Keratinocyte (primary cell): ENCODE measurements at regions not wholly inside any gene's neighbourhood (a gene's known extent, or its start where the extent isn't known, plus 50 kb on each side); places are given as distances from the start of the nearest gene placed in this dataset.

ENCODE experiments used
- DNase-seq: peaks from one replicate; pipeline ENCODE4 v3.0.0-alpha.2; 2011; ENCODE audit warnings: low read depth, missing footprints, low spot score
- FAIRE-seq: peaks from 2 replicates; lab custom pipeline; 2011; peaks lifted over from hg19 to GRCh38; lab: Jason Lieb, UNC
- H2AFZ ChIP-seq: 2 replicates; pipeline ENCODE4 v1.6.0; 2012; ENCODE audit warnings: low read length, control low read depth, inconsistent platforms; ENCODE audit not compliant: control insufficient read depth
- H3K27ac ChIP-seq: 2 replicates; pipeline ENCODE4 v1.5.1; 2011; ENCODE audit warnings: low read length; ENCODE audit not compliant: control insufficient read depth, insufficient read depth
- H3K27me3 ChIP-seq: 3 replicates; pipeline ENCODE4 v1.6.0; 2011; ENCODE audit warnings: low read length; ENCODE audit not compliant: control insufficient read depth, insufficient read depth; ENCODE audit errors: extremely low read depth
- H3K36me3 ChIP-seq, 2 experiments: 2 replicates in 1 of 2; 3 replicates in 1 of 2; pipeline ENCODE4 v1.5.1; 2011; ENCODE audit warnings: low read length in 2 of 2, mild to moderate bottlenecking in 1 of 2; ENCODE audit not compliant: control insufficient read depth in 2 of 2, insufficient read depth in 2 of 2; ENCODE audit errors: extremely low read depth in 1 of 2
- H3K4me1 ChIP-seq: 3 replicates; pipeline ENCODE4 v1.5.1; 2011; ENCODE audit warnings: low read length; ENCODE audit not compliant: control insufficient read depth, insufficient read depth; ENCODE audit errors: extremely low read depth
- H3K4me2 ChIP-seq: 3 replicates; pipeline ENCODE4 v1.6.0; 2011; ENCODE audit warnings: low read depth, low read length; ENCODE audit not compliant: control insufficient read depth, insufficient read depth; ENCODE audit errors: extremely low read depth
- H3K4me3 ChIP-seq, 3 experiments: fragments of 200-600 bp in 1 of 3; sonication (generic) in 1 of 3; 2 replicates in 2 of 3; 3 replicates in 1 of 3; pipeline ENCODE4 v1.5.1; 2011 to 2016; ENCODE audit warnings: low read length in 3 of 3, mild to moderate bottlenecking in 3 of 3, control low read depth in 2 of 3, inconsistent platforms in 1 of 3, low read depth in 1 of 3, mixed read lengths in 1 of 3, mixed run types in 1 of 3, moderate library complexity in 1 of 3; ENCODE audit not compliant: control insufficient read depth in 2 of 3, insufficient read depth in 2 of 3; ENCODE audit errors: extremely low read depth in 1 of 3
- H3K79me2 ChIP-seq: 2 replicates; pipeline ENCODE4 v1.6.0; 2012; ENCODE audit warnings: low read length; ENCODE audit not compliant: control insufficient read depth, insufficient read depth
- H3K9ac ChIP-seq: 3 replicates; pipeline ENCODE4 v1.6.0; 2011; ENCODE audit warnings: low read length; ENCODE audit not compliant: control insufficient read depth, insufficient read depth; ENCODE audit errors: extremely low read depth
- H3K9me1 ChIP-seq: 3 replicates; pipeline ENCODE4 v1.6.0; 2011; ENCODE audit warnings: low read length; ENCODE audit not compliant: control insufficient read depth, insufficient read depth; ENCODE audit errors: extremely low read depth
- H3K9me3 ChIP-seq: 2 replicates; pipeline ENCODE4 v1.5.1; 2012; ENCODE audit warnings: low read depth, low read length; ENCODE audit not compliant: control insufficient read depth
- H4K20me1 ChIP-seq: 3 replicates; pipeline ENCODE4 v1.6.0; 2011; ENCODE audit warnings: low read length; ENCODE audit not compliant: control insufficient read depth, insufficient read depth; ENCODE audit errors: extremely low read depth
- EZH2 ChIP-seq: IDR thresholded peaks from one replicate; pipeline ENCODE4 v1.6.1; 2012; ENCODE audit warnings: inconsistent platforms, mild to moderate bottlenecking, low read length, moderate library complexity
- dilution Hi-C: fragments of 300-500 bp; cut with MboI; formaldehyde crosslinking; loops from one replicate; pipeline ENCODE4 v1.7.0; 2020; ENCODE audit warnings: low sequenced_read_pairs; ENCODE audit not compliant: extremely low pct_ligation_motif_present
- TF ChIP-seq, protein P1 (sequence below), 3 experiments: IDR thresholded peaks in 1 of 3; conservative IDR thresholded peaks in 1 of 3; optimal IDR thresholded peaks in 1 of 3; 2 replicates in 2 of 3; 3 replicates in 1 of 3; pipeline versions ENCODE3 to v1.5.1; 2011; ENCODE audit warnings: low read length in 3 of 3, mild to moderate bottlenecking in 3 of 3, moderate library complexity in 2 of 3, control low read depth in 1 of 3, inconsistent platforms in 1 of 3; ENCODE audit not compliant: insufficient read depth in 2 of 3; ENCODE audit errors: extremely low read depth in 1 of 3

DNA sequence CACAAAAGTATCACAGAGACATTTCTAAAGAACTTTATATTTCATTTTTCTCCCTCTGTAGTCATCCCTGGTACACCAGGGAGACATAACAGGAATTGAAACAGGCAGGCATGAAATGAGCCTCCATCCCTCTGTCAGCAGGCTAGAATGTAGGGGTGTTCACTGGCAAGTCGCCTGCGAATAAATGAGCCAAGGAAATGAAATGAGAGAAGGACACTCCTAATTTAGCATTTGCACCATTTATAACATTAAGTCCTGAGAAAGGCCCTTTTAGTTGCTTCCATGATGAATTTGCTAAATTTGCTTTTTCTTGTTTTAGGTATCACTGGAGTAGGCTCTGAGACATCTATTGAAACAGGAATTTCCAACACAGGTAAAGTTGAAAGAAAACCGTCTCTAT lies 192.4 kb upstream of the CNTN1 start:
- Histone ChIP-seq H3K27me3 (no peaks in the 10 kb centered on the region), H3K9me3 (no peaks in the 10 kb centered on the region), H3K4me3 (no peak overlapping the region), H3K79me2 (no peaks in the 10 kb centered on the region), H3K9me1 (no peaks in the 10 kb centered on the region), H3K9ac (no peak overlapping the region), H3K4me2 (no peak overlapping the region), H4K20me1 (no peaks in the 10 kb centered on the region), H3K4me1 (no peaks in the 10 kb centered on the region), H3K27ac (no peak overlapping the region), H3K36me3 (no peaks in the 10 kb centered on the region), H2AFZ (no peak overlapping the region)
- FAIRE-seq (no peak), DNase-seq (no peak)
- dilution Hi-C loops = no loop called here
- TF ChIP-seq EZH2 = no peak
- TF ChIP-seq, protein P1, sequence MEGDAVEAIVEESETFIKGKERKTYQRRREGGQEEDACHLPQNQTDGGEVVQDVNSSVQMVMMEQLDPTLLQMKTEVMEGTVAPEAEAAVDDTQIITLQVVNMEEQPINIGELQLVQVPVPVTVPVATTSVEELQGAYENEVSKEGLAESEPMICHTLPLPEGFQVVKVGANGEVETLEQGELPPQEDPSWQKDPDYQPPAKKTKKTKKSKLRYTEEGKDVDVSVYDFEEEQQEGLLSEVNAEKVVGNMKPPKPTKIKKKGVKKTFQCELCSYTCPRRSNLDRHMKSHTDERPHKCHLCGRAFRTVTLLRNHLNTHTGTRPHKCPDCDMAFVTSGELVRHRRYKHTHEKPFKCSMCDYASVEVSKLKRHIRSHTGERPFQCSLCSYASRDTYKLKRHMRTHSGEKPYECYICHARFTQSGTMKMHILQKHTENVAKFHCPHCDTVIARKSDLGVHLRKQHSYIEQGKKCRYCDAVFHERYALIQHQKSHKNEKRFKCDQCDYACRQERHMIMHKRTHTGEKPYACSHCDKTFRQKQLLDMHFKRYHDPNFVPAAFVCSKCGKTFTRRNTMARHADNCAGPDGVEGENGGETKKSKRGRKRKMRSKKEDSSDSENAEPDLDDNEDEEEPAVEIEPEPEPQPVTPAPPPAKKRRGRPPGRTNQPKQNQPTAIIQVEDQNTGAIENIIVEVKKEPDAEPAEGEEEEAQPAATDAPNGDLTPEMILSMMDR (optimal IDR thresholded peaks at IDR 0.05 in 1 of 3, IDR thresholded peaks at IDR 0.05 in 1 of 3, conservative IDR thresholded peaks at IDR 0.05 in 1 of 3; ENCODE audit: extremely low read depth in 1 of 3, insufficient read depth in 2 of 3, low read length in 3 of 3) = no peak

DNA sequence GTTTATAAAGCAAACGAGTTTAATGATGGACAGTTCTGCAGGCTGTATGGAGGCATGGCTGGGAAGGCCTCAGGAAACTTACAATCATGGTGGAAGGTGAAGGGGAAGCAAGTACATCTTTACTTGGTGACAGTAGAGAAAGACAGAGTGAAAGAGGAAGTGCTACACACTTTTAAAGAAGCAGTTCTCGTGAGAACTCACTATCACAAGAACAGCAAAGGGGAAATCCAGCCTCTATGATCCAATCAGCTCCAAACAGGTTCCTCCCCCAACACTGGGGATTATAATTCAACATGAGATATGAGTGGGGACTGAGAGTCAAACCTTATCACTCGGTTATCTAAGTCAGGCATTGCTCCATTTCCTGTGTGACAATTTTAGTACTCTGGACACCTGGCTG lies 189.9 kb upstream of the CNTN1 start:
- Histone ChIP-seq H3K9me1 (no peaks in the 10 kb centered on the region), H3K4me3 (no peak overlapping the region), H3K4me1 (no peaks in the 10 kb centered on the region), H3K36me3 (no peaks in the 10 kb centered on the region), H3K9ac (no peak overlapping the region), H3K4me2 (no peak overlapping the region), H3K27ac (no peak overlapping the region), H4K20me1 (no peaks in the 10 kb centered on the region), H3K27me3 (no peaks in the 10 kb centered on the region), H2AFZ (no peak overlapping the region), H3K79me2 (no peaks in the 10 kb centered on the region), H3K9me3 (no peaks in the 10 kb centered on the region)
- no peak for FAIRE-seq
- dilution Hi-C loops = no loop called here
- TF ChIP-seq, protein P1 (optimal IDR thresholded peaks at IDR 0.05 in 1 of 3, IDR thresholded peaks at IDR 0.05 in 1 of 3, conservative IDR thresholded peaks at IDR 0.05 in 1 of 3; ENCODE audit: extremely low read depth in 1 of 3, insufficient read depth in 2 of 3, low read length in 3 of 3) = no peak
- no peak for TF ChIP-seq EZH2
- DNase-seq = no peak
